Lower leg skin (tissue), 4 donors: ENCODE measurements at regions not wholly inside any gene's neighbourhood (a gene's known extent, or its start where the extent isn't known, plus 50 kb on each side); places are given as distances from the start of the nearest gene placed in this dataset.

Source experiments
- DNase-seq, 2 donors: peaks; one replicate each; pipeline ENCODE4 v3.0.0-alpha.2; 2019; ENCODE audit warnings: low spot score in 2 of 2
- H3K4me3 ChIP-seq: fragments of 200-600 bp; sonication (generic); 2 replicates; pipeline ENCODE4 v1.5.1; 2017; ENCODE audit warnings: mild to moderate bottlenecking, low read depth; ENCODE audit not compliant: poor library complexity, severe bottlenecking
- POLR2A ChIP-seq, 2 donors: fragments of 450-650 bp; IDR thresholded peaks; one replicate each; pipeline ENCODE4 v1.6.1; 2016 to 2017; ENCODE audit warnings: antibody characterized with exemption in 2 of 2, mild to moderate bottlenecking in 1 of 2, moderate library complexity in 1 of 2
- WGBS, 2 donors: methylation state at CpG; one replicate each; pipeline ENCODE4 v1.1.5; 2018; 5-methylcytosine and 5-hydroxymethylcytosine counted together
- intact Hi-C: fragments of 100-400 bp; cut with DNase I; formaldehyde crosslinking; loops from one replicate; pipeline ENCODE4 v1.15.0; 2023; ENCODE audit warnings: low total_unique reads
- TF ChIP-seq, protein P1 (sequence below), 3 donors: fragments of 450-650 bp; IDR thresholded peaks; one replicate each; pipeline ENCODE4 v1.5.1; 2016; ENCODE audit warnings: antibody characterized with exemption in 3 of 3, mild to moderate bottlenecking in 3 of 3, moderate library complexity in 2 of 3

DNA sequence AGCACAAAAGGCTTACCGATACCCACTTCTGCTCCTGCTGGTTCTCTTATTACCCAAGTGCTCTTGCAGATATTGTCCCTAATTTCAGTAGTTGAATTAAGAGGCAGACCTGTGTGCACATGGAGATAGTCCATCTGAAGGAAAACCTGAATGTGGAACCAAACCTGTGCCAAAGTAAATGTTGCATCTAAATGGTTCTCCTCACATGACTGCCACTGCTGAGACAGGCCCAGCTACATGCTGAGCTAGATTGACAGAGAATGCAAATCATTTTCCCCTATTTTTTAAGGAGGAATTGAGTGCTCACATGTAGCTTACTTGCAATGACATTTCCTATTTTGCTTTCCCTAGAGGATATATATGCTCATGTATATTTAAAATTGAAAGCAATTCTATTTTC is 609.1 kb upstream of the TECRL start:
- no peak for TF ChIP-seq POLR2A (IDR thresholded peaks at IDR 0.05)
- TF ChIP-seq, protein P1, sequence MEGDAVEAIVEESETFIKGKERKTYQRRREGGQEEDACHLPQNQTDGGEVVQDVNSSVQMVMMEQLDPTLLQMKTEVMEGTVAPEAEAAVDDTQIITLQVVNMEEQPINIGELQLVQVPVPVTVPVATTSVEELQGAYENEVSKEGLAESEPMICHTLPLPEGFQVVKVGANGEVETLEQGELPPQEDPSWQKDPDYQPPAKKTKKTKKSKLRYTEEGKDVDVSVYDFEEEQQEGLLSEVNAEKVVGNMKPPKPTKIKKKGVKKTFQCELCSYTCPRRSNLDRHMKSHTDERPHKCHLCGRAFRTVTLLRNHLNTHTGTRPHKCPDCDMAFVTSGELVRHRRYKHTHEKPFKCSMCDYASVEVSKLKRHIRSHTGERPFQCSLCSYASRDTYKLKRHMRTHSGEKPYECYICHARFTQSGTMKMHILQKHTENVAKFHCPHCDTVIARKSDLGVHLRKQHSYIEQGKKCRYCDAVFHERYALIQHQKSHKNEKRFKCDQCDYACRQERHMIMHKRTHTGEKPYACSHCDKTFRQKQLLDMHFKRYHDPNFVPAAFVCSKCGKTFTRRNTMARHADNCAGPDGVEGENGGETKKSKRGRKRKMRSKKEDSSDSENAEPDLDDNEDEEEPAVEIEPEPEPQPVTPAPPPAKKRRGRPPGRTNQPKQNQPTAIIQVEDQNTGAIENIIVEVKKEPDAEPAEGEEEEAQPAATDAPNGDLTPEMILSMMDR (IDR thresholded peaks at IDR 0.05): no peak
- intact Hi-C loops: no loop called here
- no peak overlapping the region for H3K4me3 ChIP-seq
- WGBS, 2 donors: 80 to 93% methylated on average over 1 of the region's 1 CpG
- DNase-seq: no peak

DNA sequence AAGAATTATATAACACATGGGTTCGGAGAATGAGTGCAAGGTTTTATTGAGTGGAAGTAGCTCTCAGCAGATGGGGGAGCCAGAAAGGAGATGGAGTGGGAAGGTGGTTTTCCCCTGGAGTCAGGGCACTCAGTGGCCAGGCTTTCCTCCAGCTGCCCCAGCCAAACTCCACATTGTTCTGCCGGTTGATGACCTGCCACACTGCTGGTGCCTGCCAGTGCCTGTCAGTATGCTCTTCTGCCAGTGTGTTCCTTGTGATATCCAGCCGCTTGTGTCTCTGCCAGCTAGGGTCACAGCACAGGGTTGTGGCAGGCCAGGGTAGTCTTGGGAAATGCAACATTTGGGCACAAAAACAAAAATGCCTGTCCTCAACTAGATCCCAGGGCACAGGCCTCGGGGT is 604.8 kb upstream of the TECRL start:
- no peak for DNase-seq
- no peak overlapping the region for H3K4me3 ChIP-seq
- intact Hi-C loops: no loop called here
- no peak for TF ChIP-seq POLR2A (IDR thresholded peaks at IDR 0.05)
- TF ChIP-seq, protein P1 (IDR thresholded peaks at IDR 0.05): no peak
- 75 to 80% methylated on average over 4 of the region's 4 CpGs for WGBS, 2 donors

GRCh38 chr4:65007841-65008439 is 598.7 kb upstream of the TECRL start:
- intact Hi-C loops: no loop called here
- no peak for DNase-seq
- H3K4me3 ChIP-seq: no peak overlapping the region
- no peak for TF ChIP-seq POLR2A (IDR thresholded peaks at IDR 0.05)
- 32 to 33% methylated on average over 5 of the region's 5 CpGs for WGBS, 2 donors

GRCh38 chr4:64975177-64975576 is 565.9 kb upstream of the TECRL start:
- H3K4me3 ChIP-seq: no peak overlapping the region
- DNase-seq: no peak
- intact Hi-C loops: no loop called here
- TF ChIP-seq, protein P1 (IDR thresholded peaks at IDR 0.05): no peak
- no peak for TF ChIP-seq POLR2A (IDR thresholded peaks at IDR 0.05)

GRCh38 chr4:64969081-64969480 is 559.8 kb upstream of the TECRL start:
- no peak overlapping the region for H3K4me3 ChIP-seq
- intact Hi-C loops: no loop called here
- WGBS, 2 donors: 69 to 70% methylated on average over 3 of the region's 3 CpGs
- no peak for DNase-seq
- TF ChIP-seq, protein P1 (IDR thresholded peaks at IDR 0.05): no peak
- no peak for TF ChIP-seq POLR2A (IDR thresholded peaks at IDR 0.05)

DNA sequence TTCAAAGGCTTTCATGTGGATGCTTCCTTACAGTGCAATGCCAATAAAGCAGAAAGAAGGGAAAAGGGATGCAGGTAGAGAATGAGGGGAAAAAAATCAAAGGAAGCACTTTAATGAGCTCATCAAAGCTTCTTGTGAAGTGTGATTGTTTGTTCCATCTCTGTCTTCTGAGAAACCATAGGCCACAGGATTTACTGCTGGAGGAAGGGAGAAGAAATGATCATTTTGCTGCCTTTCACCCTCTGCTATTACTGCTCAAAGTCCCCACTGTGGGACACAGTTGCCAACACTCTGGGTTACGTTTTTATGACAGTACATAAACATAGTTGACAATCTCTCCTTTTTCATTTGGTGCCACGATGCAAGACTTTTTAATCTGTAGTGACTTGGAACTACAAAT is 558.0 kb upstream of the TECRL start:
- TF ChIP-seq, protein P1 (IDR thresholded peaks at IDR 0.05): no peak
- no peak for TF ChIP-seq POLR2A (IDR thresholded peaks at IDR 0.05)
- intact Hi-C loops: no loop called here
- 42 to 45% methylated on average over 2 of the region's 2 CpGs for WGBS, 2 donors
- H3K4me3 ChIP-seq: no peak overlapping the region
- no peak for DNase-seq
